DND-41 (cell line): ENCODE measurements at regions not wholly inside any gene's neighbourhood (a gene's known extent, or its start where the extent isn't known, plus 50 kb on each side); places are given as distances from the start of the nearest gene placed in this dataset.

Experiments
- ATAC-seq: fragments of 200-7000 bp; cut with Tn5 transposase; 3 replicates; pipeline ENCODE4 v1.9.1; 2021; ENCODE audit warnings: low read depth; ENCODE audit not compliant: insufficient read depth
- DNase-seq: peaks from one replicate; pipeline ENCODE4 v3.0.0-alpha.2; 2020
- H2AFZ ChIP-seq: 2 replicates; pipeline ENCODE4 v1.6.0; 2012; ENCODE audit warnings: low read depth, low read length
- H3K27ac ChIP-seq: 2 replicates; pipeline ENCODE4 v1.5.1; 2012; ENCODE audit warnings: low read length, inconsistent platforms
- H3K27me3 ChIP-seq: fragments of 200-600 bp; sonication (generic); 2 replicates; pipeline ENCODE4 v1.6.0; 2012; ENCODE audit warnings: low read length, mild to moderate bottlenecking, inconsistent platforms; ENCODE audit not compliant: insufficient read depth, poor library complexity
- H3K36me3 ChIP-seq: 2 replicates; pipeline ENCODE4 v1.5.1; 2012; ENCODE audit warnings: low read length, inconsistent platforms; ENCODE audit not compliant: insufficient read depth
- H3K4me1 ChIP-seq: 2 replicates; pipeline ENCODE4 v1.5.1; 2012; ENCODE audit warnings: mild to moderate bottlenecking, low read length; ENCODE audit not compliant: insufficient read depth
- H3K4me2 ChIP-seq: 2 replicates; pipeline ENCODE4 v1.6.0; 2012; ENCODE audit warnings: mild to moderate bottlenecking, moderate library complexity, low read length, inconsistent platforms; ENCODE audit not compliant: insufficient read depth
- H3K4me3 ChIP-seq, 2 experiments: fragments of 200-600 bp in 1 of 2; shearing (Covaris generic) in 1 of 2; 2 replicates each; pipeline ENCODE4 v1.5.1; 2012 to 2016; ENCODE audit warnings: inconsistent platforms in 2 of 2, low read length in 2 of 2, mild to moderate bottlenecking in 2 of 2, low read depth in 1 of 2, moderate library complexity in 1 of 2
- H3K79me2 ChIP-seq: 2 replicates; pipeline ENCODE4 v1.6.0; 2012; ENCODE audit warnings: low read length, inconsistent platforms; ENCODE audit not compliant: insufficient read depth
- H3K9ac ChIP-seq: 2 replicates; pipeline ENCODE4 v1.6.0; 2012; ENCODE audit warnings: low read depth, mild to moderate bottlenecking, inconsistent platforms, low read length, moderate library complexity
- H3K9me3 ChIP-seq: 2 replicates; pipeline ENCODE4 v1.5.1; 2012; ENCODE audit warnings: low read length, moderate library complexity, mild to moderate bottlenecking, inconsistent platforms; ENCODE audit not compliant: insufficient read depth, severe bottlenecking
- H4K20me1 ChIP-seq: 2 replicates; pipeline ENCODE4 v1.6.0; 2012; ENCODE audit warnings: low read length; ENCODE audit not compliant: insufficient read depth
- CTCF ChIP-seq: IDR thresholded peaks from 2 replicates; pipeline ENCODE4 v1.5.1; 2012; ENCODE audit warnings: borderline replicate concordance, low read length, moderate library complexity, mild to moderate bottlenecking; ENCODE audit not compliant: poor library complexity, severe bottlenecking; ENCODE audit errors: extremely low read depth
- EZH2 ChIP-seq: IDR thresholded peaks from 3 replicates; pipeline ENCODE4 v1.6.1; 2012; ENCODE audit warnings: borderline replicate concordance, low read depth, mild to moderate bottlenecking, moderate library complexity, low read length, inconsistent platforms; ENCODE audit not compliant: severe bottlenecking

- Histone ChIP-seq H3K27me3 (no peaks in the 10 kb centered on the region), H3K36me3 (no peaks in the 10 kb centered on the region), H3K4me2 (no peak overlapping the region), H4K20me1 (no peaks in the 10 kb centered on the region), H3K9me3 (no peaks in the 10 kb centered on the region), H3K4me1 (no peaks in the 10 kb centered on the region), H3K27ac (no peak overlapping the region), H3K9ac (no peak overlapping the region), H3K4me3 (no peak overlapping the region), H3K79me2 (no peaks in the 10 kb centered on the region), H2AFZ (no peak overlapping the region)
- no peak for TF ChIP-seq EZH2
- no peak for TF ChIP-seq CTCF
- DNase-seq (no peak), ATAC-seq (no peak)
These were observed 1111.4 kb downstream of the SORCS1 start for GRCh38 chr10:106053061-106053460.

- Histone ChIP-seq H3K27me3 (no peaks in the 10 kb centered on the region), H2AFZ (no peak overlapping the region), H3K36me3 (no peaks in the 10 kb centered on the region), H3K27ac (no peak overlapping the region), H3K9me3 (no peaks in the 10 kb centered on the region), H4K20me1 (no peaks in the 10 kb centered on the region), H3K4me2 (no peak overlapping the region), H3K4me3 (no peak overlapping the region), H3K79me2 (no peaks in the 10 kb centered on the region), H3K4me1 (no peaks in the 10 kb centered on the region), H3K9ac (no peak overlapping the region)
- no peak for TF ChIP-seq EZH2
- TF ChIP-seq CTCF = no peak
- DNase-seq = no peak
- ATAC-seq = no peak
These were observed 1120.0 kb downstream of the SORCS1 start for GRCh38 chr10:106044503-106044902.

GRCh38 chr10:106043863-106044262 is 1120.6 kb downstream of the SORCS1 start:
- no peak overlapping the region for H3K27ac ChIP-seq
- H3K9ac ChIP-seq = no peak overlapping the region
- no peaks in the 10 kb centered on the region for H3K27me3 ChIP-seq
- no peaks in the 10 kb centered on the region for H4K20me1 ChIP-seq
- no peaks in the 10 kb centered on the region for H3K9me3 ChIP-seq
- H3K4me3 ChIP-seq = no peak overlapping the region
- ATAC-seq (no peak), DNase-seq (no peak)
- H3K79me2 ChIP-seq = no peaks in the 10 kb centered on the region
- no peak overlapping the region for H2AFZ ChIP-seq
- H3K4me1 ChIP-seq = no peaks in the 10 kb centered on the region
- no peaks in the 10 kb centered on the region for H3K36me3 ChIP-seq
- TF ChIP-seq CTCF = no peak
- TF ChIP-seq EZH2 = no peak
- no peak overlapping the region for H3K4me2 ChIP-seq

- no peaks in the 10 kb centered on the region for H4K20me1 ChIP-seq
- no peaks in the 10 kb centered on the region for H3K36me3 ChIP-seq
- no peak for ATAC-seq
These were observed 1126.3 kb downstream of the SORCS1 start for GRCh38 chr10:106038246-106038645.

More at GRCh38 chr10:106038246-106038645, 1126.3 kb downstream of the SORCS1 start:
- no peak overlapping the region for H3K4me2 ChIP-seq
- no peak overlapping the region for H3K4me3 ChIP-seq
- DNase-seq = no peak
- H2AFZ ChIP-seq = no peak overlapping the region
- no peaks in the 10 kb centered on the region for H3K9me3 ChIP-seq
- no peak overlapping the region for H3K27ac ChIP-seq
- H3K27me3 ChIP-seq = no peaks in the 10 kb centered on the region
- H3K79me2 ChIP-seq = no peaks in the 10 kb centered on the region
- H3K9ac ChIP-seq = no peak overlapping the region
- TF ChIP-seq EZH2 (no peak), CTCF (no peak)
- no peaks in the 10 kb centered on the region for H3K4me1 ChIP-seq
